Mesenchymal stem cell (in vitro differentiated cells and primary cell): ENCODE measurements at regions not wholly inside any gene's neighbourhood (a gene's known extent, or its start where the extent isn't known, plus 50 kb on each side); places are given as distances from the start of the nearest gene placed in this dataset.

ENCODE experiments used
- DNase-seq: peaks from one replicate; pipeline ENCODE4 v3.0.0-alpha.2; 2013
- H2AFZ ChIP-seq: one replicate; pipeline ENCODE4 v1.6.1; 2013; ENCODE audit warnings: low read depth, mild to moderate bottlenecking, control low read depth, inconsistent platforms, low read length, moderate library complexity
- H2AK5ac ChIP-seq: 2 replicates; pipeline ENCODE4 v1.6.1; 2013; ENCODE audit warnings: low read length, moderate library complexity, mild to moderate bottlenecking, inconsistent platforms; ENCODE audit not compliant: severe bottlenecking
- H2BK120ac ChIP-seq: one replicate; pipeline ENCODE4 v1.6.1; 2013; ENCODE audit warnings: low read depth, mild to moderate bottlenecking, inconsistent platforms, low read length, moderate library complexity
- H2BK12ac ChIP-seq, 2 experiments: one replicate each; pipeline ENCODE4 v1.6.1; 2013; ENCODE audit warnings: inconsistent platforms in 2 of 2, low read length in 2 of 2, mild to moderate bottlenecking in 2 of 2, moderate library complexity in 2 of 2, control low read depth in 1 of 2
- H2BK15ac ChIP-seq: one replicate; pipeline ENCODE4 v1.6.1; 2013; ENCODE audit warnings: mild to moderate bottlenecking, low read depth, inconsistent platforms; ENCODE audit not compliant: poor library complexity, severe bottlenecking
- H2BK5ac ChIP-seq: 2 replicates; pipeline ENCODE4 v1.6.1; 2013; ENCODE audit warnings: low read depth, mild to moderate bottlenecking, low read length, control low read depth, inconsistent platforms; ENCODE audit not compliant: poor library complexity, severe bottlenecking
- H3K14ac ChIP-seq, 2 experiments: one replicate each; pipeline ENCODE4 v1.6.1; 2013; ENCODE audit warnings: inconsistent platforms in 2 of 2, low read length in 2 of 2, control low read depth in 1 of 2, mild to moderate bottlenecking in 1 of 2, moderate library complexity in 1 of 2
- H3K18ac ChIP-seq, 2 experiments: one replicate each; pipeline ENCODE4 v1.6.1; 2013; ENCODE audit warnings: inconsistent platforms in 2 of 2, low read length in 2 of 2, control low read depth in 1 of 2, low read depth in 1 of 2, mild to moderate bottlenecking in 1 of 2
- H3K23ac ChIP-seq, 2 experiments: one replicate each; pipeline ENCODE4 v1.6.1; 2013; ENCODE audit warnings: inconsistent platforms in 2 of 2, low read length in 2 of 2, mild to moderate bottlenecking in 2 of 2, moderate library complexity in 2 of 2, control low read depth in 1 of 2
- H3K27ac ChIP-seq: 2 replicates; pipeline ENCODE4 v1.5.1; 2013; ENCODE audit warnings: mild to moderate bottlenecking, moderate library complexity, low read length, control low read depth, inconsistent platforms; ENCODE audit not compliant: poor library complexity, severe bottlenecking
- H3K27me3 ChIP-seq, 2 experiments: 2 replicates each; pipeline versions ENCODE4 v1.6.1 to v1.7.0; 2013; ENCODE audit warnings: low read length in 2 of 2, mild to moderate bottlenecking in 2 of 2, moderate library complexity in 2 of 2, control low read depth in 1 of 2, inconsistent platforms in 1 of 2; ENCODE audit not compliant: control insufficient read depth in 1 of 2, insufficient read depth in 1 of 2
- H3K36me3 ChIP-seq, 2 experiments: 2 replicates each; pipeline versions ENCODE4 v1.6.1 to v1.7.0; 2013; ENCODE audit warnings: low read length in 2 of 2, control low read depth in 1 of 2, inconsistent platforms in 1 of 2, low read depth in 1 of 2, mild to moderate bottlenecking in 1 of 2; ENCODE audit not compliant: insufficient read depth in 2 of 2, control insufficient read depth in 1 of 2
- H3K4ac ChIP-seq, 2 experiments: one replicate each; pipeline ENCODE4 v1.6.1; 2013; ENCODE audit warnings: inconsistent platforms in 2 of 2, low read length in 2 of 2, mild to moderate bottlenecking in 2 of 2, moderate library complexity in 2 of 2, control low read depth in 1 of 2, low read depth in 1 of 2
- H3K4me1 ChIP-seq: 2 replicates; pipeline ENCODE4 v1.6.1; 2013; ENCODE audit warnings: low read depth, low read length, control low read depth; ENCODE audit not compliant: control insufficient read depth, insufficient read depth
- H3K4me2 ChIP-seq: 2 replicates; pipeline ENCODE4 v1.6.1; 2013; ENCODE audit warnings: low read length, mild to moderate bottlenecking, inconsistent platforms; ENCODE audit not compliant: poor library complexity, severe bottlenecking
- H3K4me3 ChIP-seq, 2 experiments: 2 replicates each; pipeline versions ENCODE4 v1.5.1 to v1.7.0; 2013; ENCODE audit warnings: low read length in 2 of 2, mild to moderate bottlenecking in 2 of 2, control low read depth in 1 of 2, low read depth in 1 of 2; ENCODE audit not compliant: insufficient read depth in 1 of 2
- H3K79me1 ChIP-seq: replicated peaks from 2 replicates; pipeline ENCODE4 v1.6.1; 2013; ENCODE audit warnings: mild to moderate bottlenecking, control low read depth, low read length, inconsistent platforms; ENCODE audit not compliant: poor library complexity, severe bottlenecking
- H3K9ac ChIP-seq: 2 replicates; pipeline ENCODE4 v1.7.0; 2013; ENCODE audit warnings: mild to moderate bottlenecking, low read length, moderate library complexity
- H3K9me3 ChIP-seq: 2 replicates; pipeline ENCODE4 v1.7.0; 2013; ENCODE audit warnings: mild to moderate bottlenecking, low read length; ENCODE audit not compliant: control insufficient read depth
- H4K8ac ChIP-seq: one replicate; pipeline ENCODE4 v1.6.1; 2013; ENCODE audit warnings: inconsistent platforms, mild to moderate bottlenecking, low read length, moderate library complexity
- H4K91ac ChIP-seq: one replicate; pipeline ENCODE4 v1.6.1; 2013; ENCODE audit warnings: mild to moderate bottlenecking, low read length, inconsistent platforms
- WGBS: methylation state at CpG from one replicate; pipeline ENCODE4 v1.1.7; 2013; ENCODE audit warnings: mixed read lengths; 5-methylcytosine and 5-hydroxymethylcytosine counted together

DNA sequence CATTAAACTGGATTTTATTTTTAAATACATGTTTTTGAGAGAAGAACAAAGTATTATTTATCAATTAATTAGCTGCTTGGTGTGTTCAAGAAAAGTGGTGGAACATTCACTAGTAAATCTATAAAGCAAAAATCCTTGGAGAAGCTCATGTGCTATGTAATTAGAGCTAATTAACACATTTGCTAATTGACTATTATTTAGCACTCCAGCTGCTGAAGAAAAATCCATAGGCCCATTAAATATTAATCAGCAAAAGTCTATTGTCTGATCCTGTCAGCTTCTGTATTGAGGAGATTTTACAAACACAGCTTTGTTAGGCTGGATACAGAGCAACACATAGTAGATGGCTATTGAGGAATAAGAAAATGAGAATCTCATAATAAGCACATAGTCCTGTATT lies 336.1 kb downstream of the RBM43 start:
- no peak for DNase-seq
- Histone ChIP-seq H2BK5ac (no peak overlapping the region), H2AK5ac (no peak overlapping the region), H2BK15ac (no peak overlapping the region), H3K9me3 (no peaks in the 10 kb centered on the region), H3K14ac (no peak overlapping the region), H3K27ac (no peak overlapping the region), H3K23ac (no peak overlapping the region), H2BK12ac (no peak overlapping the region), H3K4me1 (no peaks in the 10 kb centered on the region), H3K9ac (no peak overlapping the region), H3K4me3 (no peak overlapping the region), H3K4me2 (no peak overlapping the region), H2AFZ (no peak overlapping the region), H3K27me3 (no peaks in the 10 kb centered on the region), H4K8ac (no peak overlapping the region), H3K36me3 (no peaks in the 10 kb centered on the region), H3K4ac (no peak overlapping the region), H2BK120ac (no peak overlapping the region), H3K79me1 (no peaks in the 10 kb centered on the region), H4K91ac (no peak overlapping the region), H3K18ac (no peak overlapping the region)

GRCh38 chr2:150924878-150925277 lies 336.8 kb downstream of the RBM43 start:
- Histone ChIP-seq H3K18ac (no peak overlapping the region), H4K8ac (no peak overlapping the region), H3K9me3 (no peaks in the 10 kb centered on the region), H2AK5ac (no peak overlapping the region), H3K27me3 (no peaks in the 10 kb centered on the region), H3K14ac (no peak overlapping the region), H3K79me1 (no peaks in the 10 kb centered on the region), H2BK5ac (no peak overlapping the region), H4K91ac (no peak overlapping the region), H2BK12ac (no peak overlapping the region), H3K4me3 (no peak overlapping the region), H3K4me1 (peaks cover 2% of the 10 kb centered on the region), H3K36me3 (no peaks in the 10 kb centered on the region), H2BK15ac (no peak overlapping the region), H2AFZ (no peak overlapping the region), H2BK120ac (no peak overlapping the region), H3K9ac (no peak overlapping the region), H3K4me2 (no peak overlapping the region), H3K23ac (no peak overlapping the region), H3K4ac (no peak overlapping the region), H3K27ac (no peak overlapping the region)
- WGBS = 68% methylated on average over 5 of the region's 5 CpGs
- DNase-seq = no peak

GRCh38 chr2:150919901-150920300 lies 341.8 kb downstream of the RBM43 start:
- no peak overlapping the region for H3K4ac ChIP-seq
- H4K8ac ChIP-seq = no peak overlapping the region
- peak overlapping the region; percentile 34 for H3K27ac ChIP-seq
- H3K23ac ChIP-seq = no peak overlapping the region
- H2AFZ ChIP-seq = no peak overlapping the region
- no peak overlapping the region for H2BK12ac ChIP-seq
- no peak overlapping the region for H4K91ac ChIP-seq
- no peaks in the 10 kb centered on the region for H3K27me3 ChIP-seq
- H2BK15ac ChIP-seq = no peak overlapping the region
- 94% methylated on average over 5 of the region's 5 CpGs for WGBS
- H3K18ac ChIP-seq = no peak overlapping the region
- no peak overlapping the region for H3K14ac ChIP-seq
- no peak overlapping the region for H2AK5ac ChIP-seq
- no peak overlapping the region for H3K9ac ChIP-seq
- no peak overlapping the region for H2BK5ac ChIP-seq
- DNase-seq = no peak
- no peaks in the 10 kb centered on the region for H3K36me3 ChIP-seq
- H3K4me1 ChIP-seq = peaks cover 4% of the 10 kb centered on the region
- no peak overlapping the region for H3K4me2 ChIP-seq
- H3K9me3 ChIP-seq = no peaks in the 10 kb centered on the region
- H3K79me1 ChIP-seq = no peaks in the 10 kb centered on the region
- no peak overlapping the region for H3K4me3 ChIP-seq
- no peak overlapping the region for H2BK120ac ChIP-seq

- no peak overlapping the region for H3K27ac ChIP-seq
- no peak for DNase-seq
- no peaks in the 10 kb centered on the region for H3K79me1 ChIP-seq
- H2AK5ac ChIP-seq = no peak overlapping the region
- H2AFZ ChIP-seq = no peak overlapping the region
- no peaks in the 10 kb centered on the region for H3K36me3 ChIP-seq
- no peaks in the 10 kb centered on the region for H3K27me3 ChIP-seq
- no peak overlapping the region for H4K8ac ChIP-seq
- no peak overlapping the region for H3K4me2 ChIP-seq
- H3K18ac ChIP-seq = no peak overlapping the region
- no peak overlapping the region for H2BK12ac ChIP-seq
- H2BK120ac ChIP-seq = no peak overlapping the region
- no peak overlapping the region for H3K14ac ChIP-seq
- H2BK15ac ChIP-seq = no peak overlapping the region
- 70% methylated on average over 6 of the region's 7 CpGs for WGBS
- H4K91ac ChIP-seq = no peak overlapping the region
- H3K9me3 ChIP-seq = no peaks in the 10 kb centered on the region
- H3K4me3 ChIP-seq = no peak overlapping the region
- no peak overlapping the region for H3K4ac ChIP-seq
- peaks cover 4% of the 10 kb centered on the region for H3K4me1 ChIP-seq
- no peak overlapping the region for H3K9ac ChIP-seq
- no peak overlapping the region for H2BK5ac ChIP-seq
- no peak overlapping the region for H3K23ac ChIP-seq
These were observed 343.5 kb downstream of the RBM43 start for GRCh38 chr2:150917961-150918713.
